ENCODE measurements at regions not wholly inside any gene's neighbourhood (a gene's known extent, or its start where the extent isn't known, plus 50 kb on each side); places are given as distances from the start of the nearest gene placed in this dataset.
"Not testable (repeated sequence)": the region's sequence is repeated elsewhere in the genome, so short reads cannot be mapped to it uniquely, and the experiment has no call there.

DNA sequence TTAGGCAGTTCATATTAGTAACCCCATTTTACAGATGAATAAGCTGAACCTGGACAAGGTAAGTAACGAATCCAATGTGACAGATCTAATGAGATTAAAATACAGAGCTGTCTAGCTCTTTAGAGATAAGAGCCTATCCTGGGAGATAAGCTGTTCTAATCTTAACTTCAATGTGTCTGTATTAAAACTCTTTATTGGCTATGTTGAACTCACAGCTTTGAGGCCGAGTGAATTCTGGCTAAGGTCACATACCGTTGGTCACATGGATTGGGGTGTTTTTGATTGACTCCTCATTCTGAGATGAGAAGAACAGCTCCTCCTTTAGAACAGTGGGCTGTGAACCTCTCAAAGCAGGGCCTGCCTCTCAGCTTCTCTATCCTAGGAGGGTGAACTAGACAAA, 113.4 kb upstream of the EEPD1 start:
- no peak for DNase-seq

- DNase-seq = no peak
These were observed 112.4 kb upstream of the EEPD1 start for GRCh38 chr7:36040679-36041078.

DNA sequence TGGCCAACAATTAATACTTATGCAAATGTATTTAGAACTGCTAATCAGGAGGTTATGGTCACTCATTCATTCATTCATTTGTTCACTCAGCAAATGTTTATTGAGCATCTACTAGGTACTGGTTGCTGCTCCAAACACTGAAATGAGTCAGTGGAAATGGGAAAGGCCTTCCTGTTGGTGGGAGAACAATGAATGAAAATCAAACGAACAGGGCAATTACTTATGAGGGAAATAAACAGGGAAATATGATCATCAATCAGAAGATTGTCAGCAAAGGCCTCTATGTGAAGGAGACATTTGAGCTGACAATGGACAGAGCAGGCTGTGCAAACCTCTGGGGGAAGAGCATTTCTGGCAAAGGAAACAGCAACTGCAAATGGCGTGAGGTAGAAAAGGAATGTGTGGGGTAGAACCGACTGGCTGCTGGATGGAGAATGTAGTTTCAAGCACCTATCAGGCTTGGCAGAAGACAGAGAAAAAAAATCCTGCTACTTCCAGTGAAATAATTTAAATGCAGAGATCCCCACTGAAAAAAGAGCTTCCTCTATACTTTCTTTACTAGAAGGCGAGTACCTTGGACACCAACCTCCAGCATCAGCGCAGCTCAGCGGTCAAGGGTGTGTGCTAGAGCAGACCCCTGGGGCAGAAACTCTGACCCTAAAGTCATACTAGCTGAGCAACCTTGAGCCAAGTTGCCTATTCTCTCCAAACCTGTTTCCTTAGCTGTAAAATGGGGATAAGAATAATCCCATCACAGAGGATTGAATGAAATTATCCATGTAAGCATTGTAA, 108.8 kb upstream of the EEPD1 start:
- no peak for DNase-seq

DNA sequence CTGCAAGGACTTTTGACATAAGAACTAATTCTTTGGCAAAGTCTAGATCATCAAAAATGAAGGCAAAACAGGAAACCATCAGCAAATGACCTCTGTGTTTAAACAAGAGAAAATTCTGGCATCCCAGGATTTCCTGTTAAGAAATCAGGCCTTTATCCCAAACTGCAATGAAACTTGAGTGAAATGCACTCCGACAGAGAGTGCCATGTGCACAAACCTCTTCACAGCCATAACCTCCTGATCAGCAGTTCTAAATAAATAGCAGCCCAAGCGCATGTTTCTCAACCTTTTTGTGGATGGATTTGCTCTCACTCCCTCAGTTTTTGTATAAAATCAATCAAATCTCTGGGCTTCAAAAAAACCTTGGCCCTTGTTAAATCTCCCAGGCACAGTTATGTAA, 107.7 kb upstream of the EEPD1 start:
- no peak for DNase-seq

GRCh38 chr7:36045830-36046341, 107.2 kb upstream of the EEPD1 start:
- DNase-seq = no peak

DNA sequence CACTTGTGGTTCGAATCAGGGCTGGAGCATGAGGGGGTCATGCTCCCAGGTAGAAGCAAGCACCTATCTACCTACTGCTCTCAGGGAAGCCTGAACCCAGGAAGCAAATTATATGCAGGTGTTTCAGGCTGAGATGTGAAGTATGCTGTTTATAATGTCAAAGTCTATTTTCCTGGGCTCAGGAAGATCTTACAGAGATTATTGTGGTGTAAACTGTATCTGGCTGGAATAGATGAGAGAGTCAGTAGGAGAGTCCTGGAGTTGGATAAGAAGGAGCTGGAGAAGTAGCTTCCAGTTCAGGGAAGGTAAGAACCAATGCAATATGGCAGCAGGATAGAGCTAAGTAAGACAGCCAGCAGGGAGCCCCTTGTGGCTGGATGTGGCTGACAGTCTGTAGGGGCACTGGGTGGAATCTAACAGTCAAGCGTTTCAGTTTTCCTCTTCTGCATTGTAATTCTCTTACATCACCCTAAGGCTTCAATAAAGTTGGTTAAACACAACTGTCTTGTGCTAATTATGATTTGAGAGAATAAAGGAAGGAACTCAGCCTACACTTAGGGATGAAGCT, 105.9 kb upstream of the EEPD1 start:
- no peak for DNase-seq

DNA sequence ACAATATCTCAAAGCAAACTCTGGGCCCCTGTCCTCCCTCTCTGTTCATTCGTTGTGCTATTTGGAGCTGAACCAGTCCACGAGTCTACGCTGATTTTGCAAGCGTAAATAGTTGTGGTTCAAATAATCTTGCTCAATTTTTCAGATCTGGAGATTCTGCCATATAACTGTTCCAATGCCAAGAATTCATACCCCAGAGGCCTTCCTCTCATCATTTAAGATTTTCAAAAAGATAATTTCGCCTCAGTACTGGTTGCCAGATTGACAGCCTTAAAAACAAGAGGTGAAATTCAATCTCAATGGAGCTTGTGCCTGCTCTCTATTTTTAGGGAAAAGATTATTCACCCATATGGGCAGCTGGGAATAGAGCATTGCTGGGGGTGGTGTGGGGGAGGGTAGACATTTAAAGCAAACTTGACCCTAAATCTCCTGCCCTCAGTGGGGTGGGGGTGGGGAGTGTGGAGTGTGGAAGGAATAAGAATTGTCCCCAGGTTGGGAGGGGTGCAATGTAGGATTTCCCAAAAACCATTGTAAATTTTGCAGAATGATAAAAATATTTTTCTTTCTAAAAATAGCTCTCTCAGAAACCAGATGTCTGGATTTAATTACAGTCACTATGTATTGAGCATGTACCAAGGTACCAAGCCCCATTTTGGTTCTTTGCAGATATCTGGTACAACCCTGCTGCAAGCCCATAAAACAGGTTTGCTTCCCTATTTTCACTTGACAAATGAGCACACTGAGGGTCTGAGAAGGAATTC, 104.7 kb upstream of the EEPD1 start:
- no peak for DNase-seq

GRCh38 chr7:36048902-36049240, 104.2 kb upstream of the EEPD1 start:
- no peak for DNase-seq

DNA sequence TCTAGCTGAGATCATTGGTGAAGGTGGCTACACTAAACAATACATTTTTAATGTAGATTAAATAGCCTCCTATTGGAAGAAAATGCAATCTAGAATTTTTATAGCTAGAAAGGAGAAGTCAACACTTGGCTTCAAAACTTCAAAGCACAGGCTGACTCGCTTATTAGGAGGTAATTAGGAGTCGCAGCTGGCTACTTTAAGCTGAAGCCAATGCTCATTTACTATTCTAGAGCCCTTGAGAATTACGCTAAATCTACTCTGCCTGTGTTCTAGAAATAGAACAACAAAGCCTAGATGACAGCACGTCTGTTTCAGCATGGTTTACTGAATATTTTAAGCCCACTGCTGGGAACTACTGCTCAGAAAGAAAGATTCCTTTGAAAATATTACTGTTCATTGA, 101.6 kb upstream of the EEPD1 start:
- DNase-seq = no peak

DNA sequence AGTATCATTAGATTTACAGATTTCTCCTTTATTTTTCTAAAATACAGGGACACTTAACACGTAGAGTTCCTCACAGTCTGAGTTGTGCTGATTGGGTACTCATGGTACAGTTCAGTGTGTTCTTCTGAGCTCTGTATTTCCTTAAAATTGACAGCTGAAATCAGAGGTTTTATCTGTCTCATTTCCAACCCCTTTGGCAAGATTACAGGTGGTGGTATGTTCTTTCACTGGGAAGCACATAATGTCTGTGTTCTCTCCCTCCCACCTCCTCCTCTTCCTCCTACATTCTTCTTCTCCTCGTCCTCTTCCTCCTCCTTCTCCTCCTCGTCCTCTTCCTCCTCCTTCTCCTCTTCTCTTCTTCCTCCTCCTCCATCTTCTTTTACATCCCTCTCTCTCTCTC, 99.5 kb upstream of the EEPD1 start:
- no peak for DNase-seq

DNA sequence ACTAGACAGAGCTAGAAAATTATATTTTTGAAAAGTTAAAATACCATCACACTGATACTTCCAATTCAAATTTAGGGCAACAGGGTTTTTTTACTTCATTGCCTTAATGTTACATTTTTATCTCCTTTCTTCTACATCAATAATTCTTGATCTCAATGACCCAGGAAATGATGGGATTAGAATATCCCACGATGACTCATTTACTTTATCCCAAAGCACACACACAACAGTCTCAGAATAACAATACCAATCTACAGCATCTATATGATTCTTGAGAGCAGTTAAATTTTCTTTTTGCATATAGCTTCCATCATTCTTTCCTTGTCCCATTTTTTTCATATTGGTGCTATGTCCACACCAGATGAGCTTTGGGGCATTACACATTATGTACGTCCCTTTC, 98.4 kb upstream of the EEPD1 start:
- DNase-seq = no peak

- DNase-seq = no peak
These were observed 97.8 kb upstream of the EEPD1 start for GRCh38 chr7:36055207-36055606.

- DNase-seq = no peak
These were observed 95.7 kb upstream of the EEPD1 start for GRCh38 chr7:36057323-36057722.

DNA sequence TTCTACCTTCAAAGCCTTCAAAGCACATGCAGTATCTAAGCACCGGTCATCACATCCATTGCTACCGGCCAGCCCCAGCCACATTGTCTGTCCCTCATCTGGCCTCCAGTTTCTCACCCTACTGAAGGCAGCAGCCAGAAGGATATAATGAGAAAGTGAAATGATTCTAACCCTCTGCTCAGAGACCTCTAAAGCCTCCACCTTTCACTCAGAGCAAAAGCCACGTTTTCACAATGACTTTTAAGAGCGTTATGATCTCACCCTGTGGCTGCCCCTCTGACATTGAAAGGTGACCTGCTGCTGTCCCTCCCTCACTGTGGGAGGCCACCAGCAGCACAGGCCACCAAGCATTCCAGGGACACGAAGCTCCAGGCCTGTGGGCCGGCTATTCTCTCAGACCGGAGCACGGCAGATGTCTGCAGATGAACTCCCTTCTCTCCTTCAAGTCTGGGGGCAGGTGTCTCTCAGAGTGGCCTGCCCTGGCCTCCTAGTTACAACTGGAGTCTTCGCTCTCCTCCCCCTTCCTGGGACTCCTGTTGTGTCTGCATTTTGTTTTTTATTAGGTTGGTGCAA, 94.9 kb upstream of the EEPD1 start:
- DNase-seq = no peak

- not testable (repeated sequence) for DNase-seq
These were observed 92.7 kb upstream of the EEPD1 start for GRCh38 chr7:36060388-36060787.

DNA sequence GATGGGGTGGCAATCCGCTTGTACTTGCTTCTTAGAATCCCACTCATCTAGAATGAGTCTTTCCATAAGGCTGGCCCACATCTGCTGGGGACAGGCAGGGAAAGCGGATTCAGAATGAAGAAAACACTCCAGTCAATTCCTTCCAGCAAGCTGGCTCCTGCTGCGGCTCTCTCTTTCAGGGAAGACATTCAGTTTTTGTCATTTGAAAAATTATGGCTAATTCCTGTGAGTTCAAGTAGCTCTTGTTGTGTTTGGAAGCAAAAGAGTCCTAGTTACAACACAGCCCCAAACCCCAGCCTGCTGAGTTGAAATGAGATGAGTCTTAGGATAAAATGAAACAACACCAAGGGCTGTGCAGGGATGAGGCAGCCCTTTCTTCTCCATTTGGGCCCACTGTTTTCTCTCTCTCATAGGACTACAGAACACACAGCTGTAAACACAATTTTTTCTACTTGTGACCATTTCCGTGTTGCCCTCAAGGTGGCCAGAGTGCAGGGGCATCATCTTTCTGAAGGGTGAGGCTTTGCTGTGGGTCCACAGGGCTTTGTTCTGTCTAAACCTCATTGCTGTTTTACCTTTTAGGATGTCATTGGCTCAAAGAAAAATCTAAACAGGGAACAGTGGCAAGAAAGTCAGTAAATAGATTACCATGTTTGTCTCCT, 90.8 kb upstream of the EEPD1 start:
- no peak for DNase-seq

GRCh38 chr7:36064676-36065075, 88.4 kb upstream of the EEPD1 start:
- no peak for DNase-seq

- not testable (repeated sequence) for DNase-seq
These were observed 87.3 kb upstream of the EEPD1 start for GRCh38 chr7:36065563-36066342.

DNA sequence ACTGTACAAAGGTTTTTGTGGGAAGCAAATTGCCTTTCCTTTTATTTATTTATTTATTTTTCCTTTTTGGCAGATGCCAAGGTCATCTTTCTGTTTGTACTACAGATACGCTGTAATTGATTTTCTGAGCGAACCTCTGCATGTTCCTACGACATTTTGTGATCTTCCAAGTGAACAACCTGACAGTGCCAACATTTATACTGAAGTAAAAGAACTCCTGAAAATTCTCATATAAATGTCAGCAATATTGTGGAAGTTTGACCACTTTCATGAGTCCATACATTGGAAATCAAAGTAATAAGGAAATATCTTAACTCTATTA, 86.8 kb upstream of the EEPD1 start:
- DNase-seq = no peak

- no peak for DNase-seq
These were observed 82.8 kb upstream of the EEPD1 start for GRCh38 chr7:36070230-36070629.

- DNase-seq = no peak
These were observed 81.4 kb upstream of the EEPD1 start for GRCh38 chr7:36071605-36072004.

DNA sequence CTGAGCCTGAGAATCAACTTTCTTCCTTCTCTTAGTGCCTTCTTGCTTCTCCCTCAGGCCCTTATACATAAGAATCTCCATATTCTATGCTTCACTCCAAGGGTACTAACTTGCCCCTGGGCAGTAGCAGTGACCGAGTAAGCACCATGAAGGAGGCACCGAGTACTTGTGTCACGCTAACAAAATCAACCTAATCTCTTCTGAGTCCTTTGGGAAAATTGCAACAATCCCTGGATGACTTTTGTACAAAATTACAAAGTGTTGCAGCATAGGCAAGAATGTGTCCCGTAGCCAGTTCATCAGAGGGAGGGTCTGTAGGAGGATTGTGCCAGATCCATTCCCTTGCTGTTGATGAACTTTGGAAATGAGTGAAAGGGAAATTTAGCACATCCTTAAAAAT, 80.4 kb upstream of the EEPD1 start:
- DNase-seq = no peak

DNA sequence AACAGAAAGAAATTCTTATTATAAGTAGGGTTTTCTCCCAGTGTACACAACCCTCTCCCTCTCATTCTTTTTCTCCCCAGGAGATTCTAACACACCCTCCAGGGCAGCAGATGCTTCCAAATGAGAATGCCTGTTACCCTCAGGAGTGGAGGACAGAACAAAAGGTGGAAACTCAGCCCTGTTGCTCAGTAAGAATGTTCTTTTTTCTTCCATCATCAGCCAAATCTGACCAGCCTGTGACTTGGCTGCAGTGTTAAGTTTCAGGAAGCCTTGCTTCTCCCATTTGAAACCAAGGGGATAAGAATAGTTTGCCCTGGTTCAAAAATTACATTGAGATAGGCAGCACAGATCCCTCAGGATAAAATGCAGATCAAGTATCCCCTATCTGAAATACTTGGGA, 77.5 kb upstream of the EEPD1 start:
- DNase-seq = no peak
